22Rv1 (cell line): ENCODE measurements at regions not wholly inside any gene's neighbourhood (a gene's known extent, or its start where the extent isn't known, plus 50 kb on each side); places are given as distances from the start of the nearest gene placed in this dataset.

Experiments
- ZFX ChIP-seq: fragments of 450-650 bp; IDR thresholded peaks from 2 replicates; pipeline ENCODE4 v1.6.1; 2017; ENCODE audit warnings: antibody characterized with exemption, borderline replicate concordance
- TF ChIP-seq, protein P1 (sequence below): fragments of 450-650 bp; IDR thresholded peaks from 2 replicates; pipeline ENCODE4 v1.5.1; 2017; ENCODE audit warnings: mild to moderate bottlenecking

DNA sequence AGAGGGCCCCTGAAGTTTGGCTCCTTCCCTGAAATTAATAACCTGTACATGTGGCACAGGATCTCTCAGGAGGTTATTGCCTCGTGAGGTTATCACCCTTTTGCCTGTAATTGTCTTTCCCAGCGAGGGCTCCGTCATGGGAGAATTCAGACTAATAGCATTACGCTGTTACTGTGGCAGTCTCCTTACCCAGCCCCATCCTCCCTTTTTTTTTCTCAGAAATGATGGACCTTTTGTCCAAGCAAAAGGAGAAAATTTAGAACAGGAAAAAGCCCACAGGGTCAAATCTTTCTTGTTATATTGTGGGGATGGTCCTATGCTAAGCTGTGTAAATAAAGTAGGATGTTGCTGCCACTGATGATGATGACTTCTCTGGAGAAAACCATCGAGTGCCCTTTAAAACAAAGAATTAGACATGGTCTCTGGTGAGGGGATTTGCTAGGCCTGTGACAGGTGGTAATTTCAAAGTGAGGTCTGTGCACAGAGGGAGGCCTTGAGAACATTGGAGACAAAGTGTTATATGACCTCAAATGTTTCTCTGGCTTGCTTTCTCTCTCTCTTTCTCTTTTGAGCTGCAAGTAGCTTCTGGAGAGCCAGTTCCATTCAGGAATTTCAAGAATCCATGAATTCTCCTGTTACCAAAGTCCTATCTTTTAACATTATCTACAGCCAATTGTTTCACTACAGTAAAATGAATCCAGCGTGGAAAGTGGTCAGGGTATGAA lies 357.2 kb downstream of the BMP4 start:
- TF ChIP-seq, protein P1, sequence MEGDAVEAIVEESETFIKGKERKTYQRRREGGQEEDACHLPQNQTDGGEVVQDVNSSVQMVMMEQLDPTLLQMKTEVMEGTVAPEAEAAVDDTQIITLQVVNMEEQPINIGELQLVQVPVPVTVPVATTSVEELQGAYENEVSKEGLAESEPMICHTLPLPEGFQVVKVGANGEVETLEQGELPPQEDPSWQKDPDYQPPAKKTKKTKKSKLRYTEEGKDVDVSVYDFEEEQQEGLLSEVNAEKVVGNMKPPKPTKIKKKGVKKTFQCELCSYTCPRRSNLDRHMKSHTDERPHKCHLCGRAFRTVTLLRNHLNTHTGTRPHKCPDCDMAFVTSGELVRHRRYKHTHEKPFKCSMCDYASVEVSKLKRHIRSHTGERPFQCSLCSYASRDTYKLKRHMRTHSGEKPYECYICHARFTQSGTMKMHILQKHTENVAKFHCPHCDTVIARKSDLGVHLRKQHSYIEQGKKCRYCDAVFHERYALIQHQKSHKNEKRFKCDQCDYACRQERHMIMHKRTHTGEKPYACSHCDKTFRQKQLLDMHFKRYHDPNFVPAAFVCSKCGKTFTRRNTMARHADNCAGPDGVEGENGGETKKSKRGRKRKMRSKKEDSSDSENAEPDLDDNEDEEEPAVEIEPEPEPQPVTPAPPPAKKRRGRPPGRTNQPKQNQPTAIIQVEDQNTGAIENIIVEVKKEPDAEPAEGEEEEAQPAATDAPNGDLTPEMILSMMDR: no peak
- no peak for TF ChIP-seq ZFX
